Sigmoid colon (tissue), 6 donors: ENCODE measurements at regions not wholly inside any gene's neighbourhood (a gene's known extent, or its start where the extent isn't known, plus 50 kb on each side); places are given as distances from the start of the nearest gene placed in this dataset.

Source experiments
- DNase-seq: peaks from one replicate; pipeline ENCODE4 v3.0.0-alpha.2; 2019
- H3K27ac ChIP-seq, 4 donors: fragments of 200-600 bp; sonication (generic); one replicate each; pipeline ENCODE4 v1.5.1; 2016 to 2019; ENCODE audit warnings: mild to moderate bottlenecking in 1 of 4
- H3K27me3 ChIP-seq, 3 donors: fragments of 200-600 bp; sonication (generic); one replicate each; pipeline ENCODE4 v1.5.1; 2019; ENCODE audit warnings: mild to moderate bottlenecking in 1 of 3
- H3K36me3 ChIP-seq, 4 donors: fragments of 200-600 bp; sonication (generic); one replicate each; pipeline ENCODE4 v1.5.1; 2016 to 2019
- H3K4me1 ChIP-seq, 4 donors: fragments of 200-600 bp; sonication (generic); one replicate each; pipeline ENCODE4 v1.5.1; 2017 to 2019
- H3K4me3 ChIP-seq, 4 donors: fragments of 200-600 bp; sonication (generic); one replicate each; pipeline ENCODE4 v1.5.1; 2017 to 2019; ENCODE audit warnings: mild to moderate bottlenecking in 2 of 4, moderate library complexity in 1 of 4
- H3K9me3 ChIP-seq, 4 donors: fragments of 200-600 bp in 3 of 4; sonication (generic) in 3 of 4; one replicate each; pipeline versions ENCODE4 v1.5.1 to v1.6.1; 2013 to 2019
- CTCF ChIP-seq, 4 experiments: fragments of 450-650 bp in 3 of 4; fragments of 200-600 bp in 1 of 4; IDR thresholded peaks; one replicate each; pipeline ENCODE4 v1.5.1; 2016 to 2019; ENCODE audit warnings: antibody characterized with exemption in 4 of 4, mild to moderate bottlenecking in 3 of 4, moderate library complexity in 2 of 4
- EP300 ChIP-seq, 4 donors: sonication (generic); formaldehyde crosslinking; IDR thresholded peaks; one replicate each; pipeline ENCODE4 v1.6.1; 2017; ENCODE audit warnings: antibody characterized with exemption in 4 of 4
- POLR2A ChIP-seq, 2 donors: fragments of 450-650 bp; IDR thresholded peaks; one replicate each; pipeline ENCODE4 v1.6.1; 2016; ENCODE audit warnings: antibody characterized with exemption in 2 of 2, mild to moderate bottlenecking in 2 of 2, moderate library complexity in 2 of 2
- POLR2AphosphoS5 ChIP-seq, 4 donors: sonication (generic); formaldehyde crosslinking; IDR thresholded peaks; one replicate each; pipeline ENCODE4 v1.6.1; 2017; ENCODE audit warnings: antibody characterized with exemption in 4 of 4
- WGBS, 2 donors: extraction: QIAGEN DNeasy Blood & Tissue Kit; methylation state at CpG; one replicate each; pipeline ENCODE4 v1.1.7; 2013; 5-methylcytosine and 5-hydroxymethylcytosine counted together
- intact Hi-C: fragments of 100-400 bp; cut with DNase I; formaldehyde crosslinking; loops from one replicate; pipeline ENCODE4 v1.15.1; 2023
- donor health status: healthy with polysubstance abuse.
- donor health status: healthy.

- WGBS, 2 donors, result 81 to 82% methylated on average over 2 of the region's 2 CpGs
- no peaks in the 10 kb centered on the region for H3K27me3 ChIP-seq
Observed at GRCh38 chr3:17967953-17968607, 225.6 kb upstream of the TBC1D5 start.

GRCh38 chr3:17967111-17967510, 224.7 kb upstream of the TBC1D5 start:
- no peaks in the 10 kb centered on the region for H3K27me3 ChIP-seq
- no peaks in the 10 kb centered on the region for H3K36me3 ChIP-seq
- peaks cover 0 to 34% (median 7%) of the 10 kb centered on the region in 4 donors for H3K4me1 ChIP-seq
- H3K4me3 ChIP-seq, result no peak overlapping the region
- no peak overlapping the region for H3K27ac ChIP-seq
- DNase-seq, result no peak
- intact Hi-C loops, result no loop called here
- 87 to 92% methylated on average over 5 of the region's 5 CpGs for WGBS, 2 donors
- TF ChIP-seq CTCF (IDR thresholded peaks at IDR 0.05) (no peak), EP300 (IDR thresholded peaks at IDR 0.05) (no peak), POLR2AphosphoS5 (IDR thresholded peaks at IDR 0.05) (no peak), POLR2A (IDR thresholded peaks at IDR 0.05) (no peak)
- H3K9me3 ChIP-seq, result no peaks in the 10 kb centered on the region

More at GRCh38 chr3:17967953-17968607, 225.6 kb upstream of the TBC1D5 start:
- Histone ChIP-seq H3K4me3 (no peak overlapping the region), H3K27ac (no peak overlapping the region), H3K36me3 (no peaks in the 10 kb centered on the region), H3K4me1 (peaks cover 0 to 43% (median 16%) of the 10 kb centered on the region in 4 donors), H3K9me3 (no peaks in the 10 kb centered on the region)
- no peak for DNase-seq
- TF ChIP-seq EP300 (IDR thresholded peaks at IDR 0.05), result no peak
- TF ChIP-seq CTCF (IDR thresholded peaks at IDR 0.05), result no peak
- no peak for TF ChIP-seq POLR2A (IDR thresholded peaks at IDR 0.05)
- TF ChIP-seq POLR2AphosphoS5 (IDR thresholded peaks at IDR 0.05), result no peak
- intact Hi-C loops, result no loop called here

GRCh38 chr3:17965331-17965730, 222.9 kb upstream of the TBC1D5 start:
- WGBS, 2 donors, result 46 to 95% methylated on average over 1 of the region's 1 CpG
- H3K36me3 ChIP-seq, result no peaks in the 10 kb centered on the region
- H3K27me3 ChIP-seq, result no peaks in the 10 kb centered on the region
- H3K9me3 ChIP-seq, result no peaks in the 10 kb centered on the region
- no peak overlapping the region for H3K27ac ChIP-seq
- no peak for TF ChIP-seq EP300 (IDR thresholded peaks at IDR 0.05)
- no peak for TF ChIP-seq POLR2AphosphoS5 (IDR thresholded peaks at IDR 0.05)
- no peak for TF ChIP-seq POLR2A (IDR thresholded peaks at IDR 0.05)
- TF ChIP-seq CTCF (IDR thresholded peaks at IDR 0.05), result no peak
- DNase-seq, result no peak
- intact Hi-C loops, result no loop called here
- H3K4me1 ChIP-seq, result peaks cover 0 to 23% (median 5%) of the 10 kb centered on the region in 4 donors
- H3K4me3 ChIP-seq, result no peak overlapping the region

- WGBS, 2 donors, result 70 to 92% methylated on average over 1 of the region's 1 CpG
- Histone ChIP-seq H3K27me3 (no peaks in the 10 kb centered on the region), H3K36me3 (no peaks in the 10 kb centered on the region), H3K4me1 (peaks cover 0 to 16% (median 0%) of the 10 kb centered on the region in 4 donors), H3K27ac (no peak overlapping the region), H3K4me3 (no peak overlapping the region), H3K9me3 (no peaks in the 10 kb centered on the region)
- DNase-seq, result no peak
- no peak for TF ChIP-seq CTCF (IDR thresholded peaks at IDR 0.05)
- TF ChIP-seq POLR2AphosphoS5 (IDR thresholded peaks at IDR 0.05), result no peak
- no peak for TF ChIP-seq POLR2A (IDR thresholded peaks at IDR 0.05)
- no peak for TF ChIP-seq EP300 (IDR thresholded peaks at IDR 0.05)
- intact Hi-C loops, result no loop called here
Observed at GRCh38 chr3:17964108-17964507, 221.7 kb upstream of the TBC1D5 start.

- H3K4me3 ChIP-seq, result no peak overlapping the region
- H3K36me3 ChIP-seq, result no peaks in the 10 kb centered on the region
- no peak for DNase-seq
- intact Hi-C loops, result no loop called here
- H3K27ac ChIP-seq, result no peak overlapping the region
- H3K4me1 ChIP-seq, result no peaks in the 10 kb centered on the region
- no peaks in the 10 kb centered on the region for H3K27me3 ChIP-seq
- no peaks in the 10 kb centered on the region for H3K9me3 ChIP-seq
- no peak for TF ChIP-seq POLR2A (IDR thresholded peaks at IDR 0.05)
- TF ChIP-seq POLR2AphosphoS5 (IDR thresholded peaks at IDR 0.05), result no peak
- no peak for TF ChIP-seq EP300 (IDR thresholded peaks at IDR 0.05)
- no peak for TF ChIP-seq CTCF (IDR thresholded peaks at IDR 0.05)
Observed at GRCh38 chr3:17955411-17955810, 213.0 kb upstream of the TBC1D5 start.
